Osteocyte (in vitro differentiated cells): ENCODE measurements at regions not wholly inside any gene's neighbourhood (a gene's known extent, or its start where the extent isn't known, plus 50 kb on each side); places are given as distances from the start of the nearest gene placed in this dataset.

Source experiments
- DNase-seq: peaks from one replicate; pipeline ENCODE4 v3.0.0; 2021; ENCODE audit warnings: mixed read lengths; ENCODE audit not compliant: unreplicated experiment; ENCODE audit errors: extremely low spot score
- H3K27ac Mint-ChIP-seq: one replicate; pipeline ENCODE4 v1.8.0; 2021; ENCODE audit warnings: mild to moderate bottlenecking, mixed read lengths; ENCODE audit not compliant: unreplicated experiment
- H3K27me3 Mint-ChIP-seq: one replicate; pipeline ENCODE4 v1.8.0; 2021; ENCODE audit warnings: mixed read lengths; ENCODE audit not compliant: unreplicated experiment
- H3K36me3 Mint-ChIP-seq: one replicate; pipeline ENCODE4 v1.8.0; 2021; ENCODE audit warnings: mixed read lengths; ENCODE audit not compliant: unreplicated experiment
- H3K4me1 Mint-ChIP-seq: one replicate; pipeline ENCODE4 v1.8.0; 2021; ENCODE audit warnings: mixed read lengths; ENCODE audit not compliant: unreplicated experiment
- H3K4me3 Mint-ChIP-seq: one replicate; pipeline ENCODE4 v1.8.0; 2021; ENCODE audit warnings: mild to moderate bottlenecking, moderate library complexity, mixed read lengths; ENCODE audit not compliant: unreplicated experiment
- H3K9me3 Mint-ChIP-seq: one replicate; pipeline ENCODE4 v1.8.0; 2021; ENCODE audit warnings: mixed read lengths; ENCODE audit not compliant: unreplicated experiment
- CTCF ChIP-seq: fragments of 200-600 bp; sonication (generic); IDR thresholded peaks from 2 replicates; pipeline ENCODE4 v1.5.0; 2021; ENCODE audit warnings: antibody characterized with exemption, mild to moderate bottlenecking, moderate library complexity

- H3K36me3 Mint-ChIP-seq, result no peaks in the 10 kb centered on the region
- H3K4me1 Mint-ChIP-seq, result no peaks in the 10 kb centered on the region
- DNase-seq, result no peak
- TF ChIP-seq CTCF, result no peak
- H3K9me3 Mint-ChIP-seq, result peaks cover 14% of the 10 kb centered on the region
- H3K27ac Mint-ChIP-seq, result no peak overlapping the region
- no peaks in the 10 kb centered on the region for H3K27me3 Mint-ChIP-seq
- H3K4me3 Mint-ChIP-seq, result no peak overlapping the region
Measured at GRCh38 chr1:73105755-73106154, 823.4 kb upstream of the NEGR1 start.

GRCh38 chr1:73104749-73105148 lies 822.4 kb upstream of the NEGR1 start:
- DNase-seq, result no peak
- no peaks in the 10 kb centered on the region for H3K27me3 Mint-ChIP-seq
- peaks cover 14% of the 10 kb centered on the region for H3K9me3 Mint-ChIP-seq
- H3K4me1 Mint-ChIP-seq, result no peaks in the 10 kb centered on the region
- no peak overlapping the region for H3K4me3 Mint-ChIP-seq
- H3K27ac Mint-ChIP-seq, result no peak overlapping the region
- no peak for TF ChIP-seq CTCF
- H3K36me3 Mint-ChIP-seq, result no peaks in the 10 kb centered on the region

- H3K4me1 Mint-ChIP-seq, result no peaks in the 10 kb centered on the region
- DNase-seq, result no peak
- H3K36me3 Mint-ChIP-seq, result no peaks in the 10 kb centered on the region
- H3K9me3 Mint-ChIP-seq, result peaks cover 11% of the 10 kb centered on the region
- H3K4me3 Mint-ChIP-seq, result no peak overlapping the region
- H3K27ac Mint-ChIP-seq, result no peak overlapping the region
- peaks cover 2% of the 10 kb centered on the region for H3K27me3 Mint-ChIP-seq
- no peak for TF ChIP-seq CTCF
Measured at GRCh38 chr1:73100216-73100615, 817.9 kb upstream of the NEGR1 start.

- no peak overlapping the region for H3K27ac Mint-ChIP-seq
- peaks cover 5% of the 10 kb centered on the region for H3K27me3 Mint-ChIP-seq
- no peak for TF ChIP-seq CTCF
- no peaks in the 10 kb centered on the region for H3K36me3 Mint-ChIP-seq
- no peaks in the 10 kb centered on the region for H3K9me3 Mint-ChIP-seq
- H3K4me1 Mint-ChIP-seq, result no peaks in the 10 kb centered on the region
- H3K4me3 Mint-ChIP-seq, result no peak overlapping the region
- DNase-seq, result no peak
Measured at GRCh38 chr1:73097917-73098316, 815.6 kb upstream of the NEGR1 start.

- no peaks in the 10 kb centered on the region for H3K9me3 Mint-ChIP-seq
- no peak for TF ChIP-seq CTCF
- no peak for DNase-seq
- H3K27me3 Mint-ChIP-seq, result peaks cover 5% of the 10 kb centered on the region
- H3K36me3 Mint-ChIP-seq, result no peaks in the 10 kb centered on the region
- no peak overlapping the region for H3K4me3 Mint-ChIP-seq
- no peaks in the 10 kb centered on the region for H3K4me1 Mint-ChIP-seq
- no peak overlapping the region for H3K27ac Mint-ChIP-seq
Measured at GRCh38 chr1:73096841-73097240, 814.5 kb upstream of the NEGR1 start.
